A673 (cell line): ENCODE measurements at regions not wholly inside any gene's neighbourhood (a gene's known extent, or its start where the extent isn't known, plus 50 kb on each side); places are given as distances from the start of the nearest gene placed in this dataset.

Experiments
- BruUV-seq: library from RNA; stranded (reverse); fragments of 400-500 nt; replicated peaks from 2 replicates; lab custom pipeline; 2021; lab: Mats Ljungman, UMichigan
- CTCF ChIA-PET: fragments of 300-600 bp; sonication (Branson Sonifier 250); formaldehyde crosslinking; loops from one replicate; lab custom pipeline; 2022; ENCODE audit warnings: antibody characterized with exemption; lab: Charles Lee
- POLR2A ChIA-PET: fragments of 300-600 bp; sonication (Branson Sonifier 250); formaldehyde crosslinking; loops from one replicate; lab custom pipeline; 2022; ENCODE audit warnings: antibody characterized with exemption; ENCODE audit not compliant: low non-redundant PET; lab: Charles Lee
- DNase-seq: peaks from one replicate; pipeline ENCODE4 v3.0.0-alpha.2; 2015; ENCODE audit warnings: low spot score
- H3K27ac ChIP-seq: fragments of 200-600 bp; sonication (generic); 2 replicates; pipeline ENCODE4 v1.5.1; 2016; ENCODE audit warnings: mixed run types, low read depth, mild to moderate bottlenecking, mixed read lengths, antibody characterized with exemption, low read length; ENCODE audit not compliant: poor library complexity, severe bottlenecking
- H3K27me3 ChIP-seq: fragments of 200-600 bp; sonication (generic); replicated peaks from 2 replicates; pipeline ENCODE4 v1.6.1; 2017; ENCODE audit warnings: mixed run types, low read depth, mild to moderate bottlenecking, mixed read lengths, antibody characterized with exemption, low read length; ENCODE audit not compliant: insufficient read depth, poor library complexity
- H3K36me3 ChIP-seq: fragments of 200-600 bp; sonication (generic); 2 replicates; pipeline ENCODE4 v1.6.1; 2016; ENCODE audit warnings: mixed run types, mild to moderate bottlenecking, mixed read lengths, antibody characterized with exemption, low read length; ENCODE audit not compliant: insufficient read depth, poor library complexity, severe bottlenecking
- H3K4me1 ChIP-seq: fragments of 200-600 bp; sonication (generic); 2 replicates; pipeline ENCODE4 v1.6.1; 2017; ENCODE audit warnings: mixed run types, mild to moderate bottlenecking, mixed read lengths, antibody characterized with exemption, low read length; ENCODE audit not compliant: insufficient read depth, poor library complexity, severe bottlenecking
- H3K4me3 ChIP-seq: fragments of 200-600 bp; sonication (generic); 2 replicates; pipeline ENCODE4 v1.5.1; 2016; ENCODE audit warnings: low read depth, mixed run types, mild to moderate bottlenecking, mixed read lengths, low read length; ENCODE audit not compliant: poor library complexity, severe bottlenecking
- H3K9me3 ChIP-seq: fragments of 200-600 bp; sonication (generic); 2 replicates; pipeline ENCODE4 v1.6.1; 2016; ENCODE audit warnings: mixed run types, low read depth, mild to moderate bottlenecking, mixed read lengths, antibody characterized with exemption, low read length; ENCODE audit not compliant: poor library complexity, severe bottlenecking
- CTCF ChIP-seq: fragments of 300-800, 200-600 bp; sonication (generic); conservative IDR thresholded peaks from 2 replicates; pipeline ENCODE4 v1.5.1; 2017; ENCODE audit warnings: low read depth, mild to moderate bottlenecking, antibody characterized with exemption, low read length, moderate library complexity, mixed read lengths
- EZH2 ChIP-seq: fragments of 200-600 bp; sonication (generic); IDR thresholded peaks from 2 replicates; pipeline ENCODE4 v1.6.1; 2017; ENCODE audit warnings: borderline replicate concordance, low read depth, mild to moderate bottlenecking, mixed read lengths, antibody characterized with exemption, low read length; ENCODE audit not compliant: poor library complexity, severe bottlenecking
- intact Hi-C: fragments of 100-400 bp; cut with micrococcal nuclease; formaldehyde crosslinking; loops from one replicate; pipeline ENCODE4 v1.10.0; 2022; ENCODE audit not compliant: unreplicated experiment

GRCh38 chr20:4441191-4441590, 192.1 kb upstream of the ADRA1D start:
- ChIA-PET CTCF (no interaction called here), POLR2A (no interaction called here)
- no peak overlapping the region for H3K27ac ChIP-seq
- no TSS peak for BruUV-seq
- no peak for TF ChIP-seq CTCF
- H3K4me1 ChIP-seq: peaks cover 23% of the 10 kb centered on the region
- DNase-seq: no peak
- intact Hi-C loops: no loop called here
- no peaks in the 10 kb centered on the region for H3K27me3 ChIP-seq
- no peaks in the 10 kb centered on the region for H3K36me3 ChIP-seq
- H3K9me3 ChIP-seq: no peaks in the 10 kb centered on the region
- no peak overlapping the region for H3K4me3 ChIP-seq

- no peak for TF ChIP-seq CTCF
- TF ChIP-seq EZH2: no peak
- peak; percentile 75 for DNase-seq
- no peak overlapping the region for H3K27ac ChIP-seq
- intact Hi-C loops: no loop called here
- no peaks in the 10 kb centered on the region for H3K9me3 ChIP-seq
- POLR2A ChIA-PET: no interaction called here
- no TSS peak for BruUV-seq
- H3K27me3 ChIP-seq: no peaks in the 10 kb centered on the region
- no peak overlapping the region for H3K4me3 ChIP-seq
- no peaks in the 10 kb centered on the region for H3K36me3 ChIP-seq
- CTCF ChIA-PET: interaction anchor here (0.5 kb wide), 1 partner anchor 95 kb away, joined by 4 read pairs; no protein-coding TSS in a partner anchor
- peaks cover 32% of the 10 kb centered on the region for H3K4me1 ChIP-seq
Measured at GRCh38 chr20:4439461-4439860, 190.4 kb upstream of the ADRA1D start.

GRCh38 chr20:4437131-4437530, 188.0 kb upstream of the ADRA1D start:
- Histone ChIP-seq H3K4me1 (peaks cover 32% of the 10 kb centered on the region), H3K27ac (no peak overlapping the region), H3K27me3 (no peaks in the 10 kb centered on the region), H3K36me3 (no peaks in the 10 kb centered on the region), H3K4me3 (no peak overlapping the region), H3K9me3 (no peaks in the 10 kb centered on the region)
- intact Hi-C loops: no loop called here
- DNase-seq: no peak
- TF ChIP-seq EZH2: no peak
- no peak for TF ChIP-seq CTCF
- CTCF ChIA-PET: no interaction called here
- POLR2A ChIA-PET: no interaction called here
- BruUV-seq: no TSS peak
